ENCODE measurements at regions not wholly inside any gene's neighbourhood (a gene's known extent, or its start where the extent isn't known, plus 50 kb on each side); places are given as distances from the start of the nearest gene placed in this dataset.
"Not testable (repeated sequence)": the region's sequence is repeated elsewhere in the genome, so short reads cannot be mapped to it uniquely, and the experiment has no call there.

- not testable (repeated sequence) for DNase-seq
These were observed 839.0 kb downstream of the REEP3 start for GRCh38 chr10:64360240-64360639.

DNA sequence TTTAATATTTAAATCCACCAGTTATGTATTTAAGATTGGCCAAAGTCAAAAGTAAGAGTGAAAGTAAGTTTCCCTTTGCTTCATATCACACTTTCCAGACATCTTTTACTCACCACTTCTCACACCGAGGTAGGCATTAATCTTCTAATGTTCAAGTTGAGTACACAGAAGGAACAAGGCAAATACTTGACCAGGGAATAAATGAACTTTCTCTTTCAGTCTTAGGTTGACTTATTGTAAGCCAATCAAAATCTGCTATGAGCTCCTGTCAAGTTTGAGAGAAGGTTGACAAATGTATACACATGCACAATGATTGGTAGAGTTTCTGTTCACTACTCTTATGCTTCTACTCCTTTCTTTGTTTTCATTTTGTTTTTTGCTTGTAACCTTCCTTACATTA is 842.5 kb downstream of the REEP3 start:
- DNase-seq = no peak

- no peak for DNase-seq
These were observed 844.5 kb downstream of the REEP3 start for GRCh38 chr10:64365663-64366062.

GRCh38 chr10:64368298-64368697 is 847.1 kb downstream of the REEP3 start:
- no peak for DNase-seq

DNA sequence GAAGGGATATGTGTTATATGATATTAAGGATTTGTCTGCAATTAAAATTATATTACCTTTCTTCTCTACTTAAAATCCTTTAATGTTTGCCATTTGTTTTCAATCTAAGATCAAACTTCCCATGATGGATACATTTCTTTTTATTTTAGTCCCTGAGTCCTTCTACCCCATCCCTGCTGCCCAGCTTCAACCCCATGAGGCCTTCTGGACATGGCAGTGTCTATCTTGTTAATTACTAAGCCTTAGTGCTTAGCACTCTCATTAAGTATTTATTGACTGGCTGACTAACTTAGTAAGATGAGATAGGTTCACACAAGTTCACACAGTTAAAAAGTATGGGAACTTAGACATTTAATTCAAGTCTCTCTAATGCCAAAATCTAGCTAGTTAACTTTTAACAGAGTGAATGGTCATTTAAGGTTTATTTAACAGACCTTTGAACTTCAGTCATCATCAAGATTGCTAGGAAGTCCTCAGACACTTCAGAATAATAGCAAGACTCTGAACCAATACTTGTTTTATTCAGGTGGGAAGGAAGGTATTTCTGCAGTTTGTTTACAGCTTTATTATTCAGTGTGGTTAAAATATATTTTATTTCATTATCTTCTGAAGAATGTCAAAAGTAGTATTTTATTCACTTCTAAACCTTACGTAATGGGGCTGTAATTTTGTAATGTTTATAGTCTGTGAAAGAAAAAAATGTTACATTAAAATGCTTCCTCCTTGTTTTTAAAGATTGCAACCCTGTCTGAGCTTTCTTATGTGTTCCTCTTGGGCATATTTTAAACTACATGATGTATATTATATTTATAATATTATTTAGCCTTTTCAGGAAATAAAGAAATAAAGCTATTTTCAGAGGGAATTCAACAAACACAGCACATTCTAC is 848.9 kb downstream of the REEP3 start:
- DNase-seq = no peak

GRCh38 chr10:64374346-64374745 is 853.1 kb downstream of the REEP3 start:
- DNase-seq = no peak

DNA sequence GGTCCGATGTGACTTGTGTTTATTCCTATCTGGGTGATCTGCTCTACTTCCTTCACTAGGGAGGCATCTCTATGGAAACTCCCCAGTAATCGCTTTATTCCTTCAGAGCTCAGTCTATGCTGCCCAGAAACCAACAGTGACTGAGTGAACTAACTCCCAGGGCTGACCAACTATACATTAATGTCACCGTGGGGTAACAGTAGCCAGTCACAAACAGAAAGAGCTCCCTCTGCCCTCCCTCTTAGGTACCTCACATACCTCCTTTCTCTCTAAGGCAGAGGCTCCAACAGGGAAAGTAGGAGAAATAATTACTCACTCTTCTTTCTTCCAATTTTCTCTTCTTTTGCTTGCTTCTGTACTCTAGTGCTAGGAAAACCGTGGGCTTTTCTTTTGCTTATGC is 855.0 kb downstream of the REEP3 start:
- no peak for DNase-seq

DNA sequence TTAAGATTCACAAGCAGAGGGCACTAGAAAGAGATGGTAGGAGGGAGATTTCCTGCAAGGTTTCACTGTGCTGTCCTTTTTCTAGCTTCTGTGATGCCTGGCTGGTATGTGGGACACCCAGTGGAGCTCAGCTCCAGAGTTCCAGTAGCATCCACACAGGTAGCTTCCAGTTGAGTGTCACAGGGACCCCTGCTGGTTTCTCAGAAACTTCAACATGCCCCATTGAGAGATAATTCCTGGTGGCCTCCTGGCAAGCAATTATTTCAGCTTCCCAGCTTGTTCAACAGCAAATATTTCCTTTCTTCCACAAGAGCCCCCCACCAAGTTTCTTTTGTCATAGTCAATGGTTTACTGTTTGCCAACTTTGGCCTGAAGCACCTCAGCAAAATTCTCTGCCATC is 858.7 kb downstream of the REEP3 start:
- peak in 1 of 2 experiments; percentile 3 for DNase-seq

GRCh38 chr10:64385355-64385754 is 864.2 kb downstream of the REEP3 start:
- no peak for DNase-seq

- DNase-seq = no peak
These were observed 873.5 kb downstream of the REEP3 start for GRCh38 chr10:64394744-64395143.

- no peak for DNase-seq
These were observed 875.0 kb downstream of the REEP3 start for GRCh38 chr10:64396105-64396708.

DNA sequence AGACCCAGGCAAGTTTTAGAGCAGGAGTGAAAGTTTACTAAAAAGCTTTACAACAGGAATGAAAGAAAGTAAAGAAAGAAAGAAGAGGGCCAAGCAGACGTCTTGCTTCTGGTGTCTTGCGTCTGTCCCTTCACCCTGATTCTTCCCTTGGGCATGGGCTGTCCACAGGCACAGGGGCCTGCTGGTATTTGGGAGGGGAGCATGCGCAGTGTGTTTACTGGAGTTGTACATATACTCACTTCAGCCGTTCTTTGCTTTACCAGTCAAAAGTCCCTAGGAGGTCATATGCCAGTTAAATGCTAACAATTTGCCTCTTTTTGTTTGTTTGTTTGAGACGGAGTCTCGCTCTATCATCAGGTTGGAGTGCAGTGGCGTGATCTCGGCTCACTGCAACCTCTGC is 875.9 kb downstream of the REEP3 start:
- no peak for DNase-seq

GRCh38 chr10:64408391-64409183 is 887.4 kb downstream of the REEP3 start:
- DNase-seq = no peak

DNA sequence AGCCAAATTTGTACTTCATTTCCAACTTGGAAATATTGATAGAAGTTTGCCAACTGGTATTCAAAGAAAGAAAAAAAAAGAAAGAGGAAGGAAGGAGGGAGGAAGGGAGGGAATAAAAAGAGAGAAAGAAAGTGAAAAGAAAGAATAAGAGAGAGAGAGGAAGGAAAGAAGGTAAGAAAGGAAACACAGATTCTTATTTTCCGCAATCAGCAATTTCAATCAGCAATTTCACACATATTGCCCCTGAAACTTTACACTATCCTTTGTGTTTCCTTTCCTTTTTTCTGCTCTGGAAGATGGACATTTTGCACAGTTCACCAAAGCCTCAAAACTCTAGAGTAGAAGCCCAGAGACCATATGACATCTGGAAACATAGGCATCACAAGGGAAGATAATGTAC is 888.1 kb downstream of the REEP3 start:
- DNase-seq = no peak

GRCh38 chr10:64416011-64416410 is 894.8 kb downstream of the REEP3 start:
- no peak for DNase-seq

DNA sequence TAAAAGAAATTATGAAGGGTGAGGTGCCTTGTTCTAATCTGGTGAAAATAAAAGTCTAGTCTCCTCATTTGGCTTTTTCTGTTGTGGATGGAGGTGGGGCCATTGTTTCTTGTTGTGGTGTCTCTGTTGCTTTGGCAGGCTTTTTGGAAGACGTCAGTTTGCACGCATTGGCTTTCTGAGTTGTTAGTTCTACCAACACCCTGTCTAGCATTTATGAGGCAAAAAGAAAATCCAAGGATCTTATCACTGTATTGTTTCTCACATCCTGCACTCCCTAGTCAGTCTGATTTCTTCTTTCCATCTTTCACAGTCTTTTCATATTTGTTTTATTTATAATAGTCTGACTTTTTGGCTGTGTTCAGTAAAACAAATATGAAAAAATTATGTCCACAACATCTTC is 898.3 kb downstream of the REEP3 start:
- no peak for DNase-seq

GRCh38 chr10:64426745-64427144 is 905.5 kb downstream of the REEP3 start:
- DNase-seq = no peak

GRCh38 chr10:64430690-64431323 is 909.6 kb downstream of the REEP3 start:
- peak; percentile 69 to 75 for DNase-seq

DNA sequence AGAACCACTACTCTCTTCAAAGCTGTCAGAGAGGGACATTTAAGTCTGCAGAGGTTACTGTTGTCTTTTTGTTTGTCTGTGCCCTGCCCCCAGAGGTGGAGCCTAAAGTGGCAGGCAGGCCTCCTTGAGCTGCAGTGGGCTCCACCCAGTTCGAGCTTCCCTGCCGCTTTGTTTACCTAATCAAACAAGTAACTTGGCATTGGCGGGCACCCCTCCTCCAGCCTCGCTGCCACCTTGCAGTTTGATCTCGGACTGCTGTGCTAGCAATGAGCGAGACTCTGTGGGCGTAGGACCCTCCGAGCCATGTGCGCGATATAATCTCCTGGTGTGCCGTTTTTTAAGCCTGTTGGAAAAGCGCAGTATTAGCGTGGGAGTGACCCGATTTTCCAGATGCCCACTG is 920.7 kb downstream of the REEP3 start:
- not testable (repeated sequence) for DNase-seq

DNA sequence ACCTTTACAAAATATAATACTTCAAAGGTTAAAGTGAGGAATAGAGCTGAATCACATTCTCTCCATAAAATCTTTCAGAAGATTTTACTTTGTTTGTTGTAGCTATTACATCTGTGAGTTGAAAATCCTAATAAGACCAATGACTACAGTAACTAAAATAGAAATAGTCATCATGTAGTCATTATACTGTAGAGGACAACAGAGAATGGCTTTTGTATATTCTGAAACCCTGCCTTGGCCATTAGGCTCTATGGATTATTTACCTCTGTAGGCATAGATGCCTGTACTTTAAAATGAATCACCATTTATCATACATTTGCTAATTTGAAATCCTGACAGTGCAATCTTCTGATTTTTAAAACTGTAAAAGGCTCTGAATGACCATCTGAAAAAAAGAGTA is 923.0 kb downstream of the REEP3 start:
- DNase-seq = no peak

- DNase-seq = no peak
These were observed 923.4 kb downstream of the REEP3 start for GRCh38 chr10:64444564-64444963.

DNA sequence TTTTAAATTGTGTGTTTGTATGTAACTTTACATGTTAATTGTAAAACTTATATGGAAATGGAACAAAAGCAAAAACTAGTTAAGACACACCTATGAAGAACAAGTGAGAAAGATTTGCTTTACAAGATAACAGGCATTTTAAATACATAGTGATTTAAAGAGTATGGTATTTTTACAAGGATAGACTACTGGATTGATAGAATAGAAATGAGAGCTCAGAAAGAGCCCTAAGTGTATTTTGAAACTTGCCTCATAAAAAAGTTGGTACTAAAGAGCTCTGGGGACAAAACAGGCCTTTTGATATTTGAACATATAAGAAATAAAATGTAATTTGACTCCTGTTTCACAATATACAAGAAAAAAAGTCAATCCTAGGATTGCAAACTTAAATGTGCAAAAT is 928.4 kb downstream of the REEP3 start:
- DNase-seq = no peak

GRCh38 chr10:64450312-64450711 is 929.1 kb downstream of the REEP3 start:
- DNase-seq = no peak

Measured in Kasumi-1 (cell line).